NCI-H510A (cell line): ENCODE measurements at regions not wholly inside any gene's neighbourhood (a gene's known extent, or its start where the extent isn't known, plus 50 kb on each side); places are given as distances from the start of the nearest gene placed in this dataset.
"Not testable (repeated sequence)": the region's sequence is repeated elsewhere in the genome, so short reads cannot be mapped to it uniquely, and the experiment has no call there.

Source experiments
- DNase-seq: peaks from one replicate; lab custom pipeline; 2025; lab: John Stamatoyannopoulos, UW

GRCh38 chr14:105876829-105877228 is 350.4 kb downstream of the TMEM121 start:
- DNase-seq, result no peak

GRCh38 chr14:105877645-105878044 is 351.3 kb downstream of the TMEM121 start:
- no peak for DNase-seq

GRCh38 chr14:105878125-105878524 is 351.7 kb downstream of the TMEM121 start:
- no peak for DNase-seq

GRCh38 chr14:105878554-105878953 is 352.2 kb downstream of the TMEM121 start:
- no peak for DNase-seq

- DNase-seq, result no peak
These were observed 353.1 kb downstream of the TMEM121 start for GRCh38 chr14:105879503-105879866.

- no peak for DNase-seq
These were observed 353.6 kb downstream of the TMEM121 start for GRCh38 chr14:105879867-105880561.

- no peak for DNase-seq
These were observed 354.2 kb downstream of the TMEM121 start for GRCh38 chr14:105880616-105881015.

- DNase-seq, result no peak
These were observed 354.9 kb downstream of the TMEM121 start for GRCh38 chr14:105881021-105881930.

GRCh38 chr14:105882011-105882410 is 355.6 kb downstream of the TMEM121 start:
- DNase-seq, result not testable (repeated sequence)

GRCh38 chr14:105882626-105883025 is 356.2 kb downstream of the TMEM121 start:
- no peak for DNase-seq

GRCh38 chr14:105883066-105884005 is 357.0 kb downstream of the TMEM121 start:
- DNase-seq, result no peak

GRCh38 chr14:105884192-105884807 is 357.9 kb downstream of the TMEM121 start:
- DNase-seq, result not testable (repeated sequence)

GRCh38 chr14:105884808-105885281 is 358.5 kb downstream of the TMEM121 start:
- DNase-seq, result no peak

GRCh38 chr14:105885561-105886320 is 359.4 kb downstream of the TMEM121 start:
- no peak for DNase-seq

GRCh38 chr14:105886791-105887191 is 360.4 kb downstream of the TMEM121 start:
- not testable (repeated sequence) for DNase-seq

- no peak for DNase-seq
These were observed 361.3 kb downstream of the TMEM121 start for GRCh38 chr14:105887692-105888091.

- no peak for DNase-seq
These were observed 361.8 kb downstream of the TMEM121 start for GRCh38 chr14:105888151-105888550.

- no peak for DNase-seq
These were observed 362.6 kb downstream of the TMEM121 start for GRCh38 chr14:105888784-105889665.

GRCh38 chr14:105889666-105890473 is 363.5 kb downstream of the TMEM121 start:
- no peak for DNase-seq
